ENCODE measurements at regions not wholly inside any gene's neighbourhood (a gene's known extent, or its start where the extent isn't known, plus 50 kb on each side); places are given as distances from the start of the nearest gene placed in this dataset.
A peak's percentile ranks its signal among the peaks of the same experiment; 100 is the strongest.

GRCh38 chr3:124404621-124405020, 325.6 kb upstream of the UMPS start:
- no peaks in the 10 kb centered on the region for H3K36me3 ChIP-seq (ENCODE audit: control insufficient read depth, insufficient read depth, low read length)
- H3K4me2 ChIP-seq (ENCODE audit: extremely low read depth, insufficient read depth, low read length) = no peak overlapping the region

GRCh38 chr3:124407260-124407659, 323.0 kb upstream of the UMPS start:
- no peaks in the 10 kb centered on the region for H3K4me1 ChIP-seq (ENCODE audit: control insufficient read depth, extremely low read depth, insufficient read depth, low read length)
- TF ChIP-seq, protein P1, sequence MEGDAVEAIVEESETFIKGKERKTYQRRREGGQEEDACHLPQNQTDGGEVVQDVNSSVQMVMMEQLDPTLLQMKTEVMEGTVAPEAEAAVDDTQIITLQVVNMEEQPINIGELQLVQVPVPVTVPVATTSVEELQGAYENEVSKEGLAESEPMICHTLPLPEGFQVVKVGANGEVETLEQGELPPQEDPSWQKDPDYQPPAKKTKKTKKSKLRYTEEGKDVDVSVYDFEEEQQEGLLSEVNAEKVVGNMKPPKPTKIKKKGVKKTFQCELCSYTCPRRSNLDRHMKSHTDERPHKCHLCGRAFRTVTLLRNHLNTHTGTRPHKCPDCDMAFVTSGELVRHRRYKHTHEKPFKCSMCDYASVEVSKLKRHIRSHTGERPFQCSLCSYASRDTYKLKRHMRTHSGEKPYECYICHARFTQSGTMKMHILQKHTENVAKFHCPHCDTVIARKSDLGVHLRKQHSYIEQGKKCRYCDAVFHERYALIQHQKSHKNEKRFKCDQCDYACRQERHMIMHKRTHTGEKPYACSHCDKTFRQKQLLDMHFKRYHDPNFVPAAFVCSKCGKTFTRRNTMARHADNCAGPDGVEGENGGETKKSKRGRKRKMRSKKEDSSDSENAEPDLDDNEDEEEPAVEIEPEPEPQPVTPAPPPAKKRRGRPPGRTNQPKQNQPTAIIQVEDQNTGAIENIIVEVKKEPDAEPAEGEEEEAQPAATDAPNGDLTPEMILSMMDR (conservative IDR thresholded peaks at IDR 0.05 in 1 of 2, IDR thresholded peaks at IDR 0.05 in 1 of 2; ENCODE audit: low read depth in 1 of 2, low read length in 2 of 2) = no peak
- TF ChIP-seq EZH2 (IDR thresholded peaks at IDR 0.05; ENCODE audit: low read length, missing control alignments) = no peak
- no peak overlapping the region for H3K9ac ChIP-seq (ENCODE audit: insufficient read depth, low read length)
- peak; percentile 59 to 65 for DNase-seq (ENCODE audit: low read depth in 2 of 2)
- H3K27ac ChIP-seq (ENCODE audit: insufficient read depth, low read length) = no peak overlapping the region
- no peak overlapping the region for H2AFZ ChIP-seq (ENCODE audit: low read length)
- no peaks in the 10 kb centered on the region for H4K20me1 ChIP-seq (ENCODE audit: control insufficient read depth, extremely low read depth, insufficient read depth, low read length)
- no peaks in the 10 kb centered on the region for H3K36me3 ChIP-seq (ENCODE audit: control insufficient read depth, insufficient read depth, low read length)
- H3K4me2 ChIP-seq (ENCODE audit: extremely low read depth, insufficient read depth, low read length) = no peak overlapping the region
- no peaks in the 10 kb centered on the region for H3K9me3 ChIP-seq (ENCODE audit: control insufficient read depth, insufficient read depth, low read depth, low read length)
- H3K4me3 ChIP-seq (replicated peaks in 1 of 4; ENCODE audit: control extremely low read depth in 1 of 4, insufficient read depth in 1 of 4, low read depth in 3 of 4, low read length in 4 of 4) = no peak overlapping the region
- no peaks in the 10 kb centered on the region for H3K27me3 ChIP-seq (ENCODE audit: control insufficient read depth, insufficient read depth, low read length)
- H3K79me2 ChIP-seq (ENCODE audit: control insufficient read depth, insufficient read depth, low read length) = no peaks in the 10 kb centered on the region

More at GRCh38 chr3:124404621-124405020, 325.6 kb upstream of the UMPS start:
- no peak for TF ChIP-seq EZH2 (IDR thresholded peaks at IDR 0.05; ENCODE audit: low read length, missing control alignments)
- TF ChIP-seq, protein P1 (conservative IDR thresholded peaks at IDR 0.05 in 1 of 2, IDR thresholded peaks at IDR 0.05 in 1 of 2; ENCODE audit: low read depth in 1 of 2, low read length in 2 of 2) = no peak
- Histone ChIP-seq H4K20me1 (ENCODE audit: control insufficient read depth, extremely low read depth, insufficient read depth, low read length) (no peaks in the 10 kb centered on the region), H3K4me1 (ENCODE audit: control insufficient read depth, extremely low read depth, insufficient read depth, low read length) (no peaks in the 10 kb centered on the region), H3K4me3 (replicated peaks in 1 of 4; ENCODE audit: control extremely low read depth in 1 of 4, insufficient read depth in 1 of 4, low read depth in 3 of 4, low read length in 4 of 4) (no peak overlapping the region), H3K27ac (ENCODE audit: insufficient read depth, low read length) (no peak overlapping the region), H3K9me3 (ENCODE audit: control insufficient read depth, insufficient read depth, low read depth, low read length) (no peaks in the 10 kb centered on the region), H3K27me3 (ENCODE audit: control insufficient read depth, insufficient read depth, low read length) (no peaks in the 10 kb centered on the region), H3K79me2 (ENCODE audit: control insufficient read depth, insufficient read depth, low read length) (no peaks in the 10 kb centered on the region), H2AFZ (ENCODE audit: low read length) (no peak overlapping the region), H3K9ac (ENCODE audit: insufficient read depth, low read length) (no peak overlapping the region)
- no peak for DNase-seq (ENCODE audit: low read depth in 2 of 2)

GRCh38 chr3:124409650-124410275, 320.5 kb upstream of the UMPS start:
- Histone ChIP-seq H4K20me1 (ENCODE audit: control insufficient read depth, extremely low read depth, insufficient read depth, low read length) (no peaks in the 10 kb centered on the region), H2AFZ (ENCODE audit: low read length) (no peak overlapping the region), H3K27me3 (ENCODE audit: control insufficient read depth, insufficient read depth, low read length) (no peaks in the 10 kb centered on the region), H3K9me3 (ENCODE audit: control insufficient read depth, insufficient read depth, low read depth, low read length) (no peaks in the 10 kb centered on the region), H3K79me2 (ENCODE audit: control insufficient read depth, insufficient read depth, low read length) (no peaks in the 10 kb centered on the region), H3K27ac (ENCODE audit: insufficient read depth, low read length) (no peak overlapping the region), H3K4me1 (ENCODE audit: control insufficient read depth, extremely low read depth, insufficient read depth, low read length) (no peaks in the 10 kb centered on the region), H3K36me3 (ENCODE audit: control insufficient read depth, insufficient read depth, low read length) (no peaks in the 10 kb centered on the region), H3K4me3 (replicated peaks in 1 of 4; ENCODE audit: control extremely low read depth in 1 of 4, insufficient read depth in 1 of 4, low read depth in 3 of 4, low read length in 4 of 4) (no peak overlapping the region), H3K9ac (ENCODE audit: insufficient read depth, low read length) (no peak overlapping the region), H3K4me2 (ENCODE audit: extremely low read depth, insufficient read depth, low read length) (no peak overlapping the region)
- no peak for TF ChIP-seq EZH2 (IDR thresholded peaks at IDR 0.05; ENCODE audit: low read length, missing control alignments)
- TF ChIP-seq, protein P1 (conservative IDR thresholded peaks at IDR 0.05 in 1 of 2, IDR thresholded peaks at IDR 0.05 in 1 of 2; ENCODE audit: low read depth in 1 of 2, low read length in 2 of 2) = no peak
- peak; percentile 43 to 76 for DNase-seq (ENCODE audit: low read depth in 2 of 2)

Measured in fibroblast of lung (primary cell).